Mammary epithelial cell (primary cell): ENCODE measurements at regions not wholly inside any gene's neighbourhood (a gene's known extent, or its start where the extent isn't known, plus 50 kb on each side); places are given as distances from the start of the nearest gene placed in this dataset.

Experiments used
- CTCF ChIP-seq, 2 donors: IDR thresholded peaks in 1 of 2; conservative IDR thresholded peaks in 1 of 2; 2 replicates each; pipeline ENCODE4 v1.5.1; 2011 to 2012; ENCODE audit warnings: inconsistent platforms in 2 of 2, low read length in 2 of 2, mild to moderate bottlenecking in 2 of 2, control low read depth in 1 of 2, low read depth in 1 of 2; ENCODE audit not compliant: insufficient read depth in 1 of 2; ENCODE audit errors: extremely low read depth in 1 of 2
- EZH2 ChIP-seq: IDR thresholded peaks from 2 replicates; pipeline ENCODE4 v1.6.1; 2012; ENCODE audit warnings: low read length, inconsistent platforms, borderline replicate concordance

GRCh38 chr3:81268526-81268925 lies 492.9 kb downstream of the GBE1 start:
- TF ChIP-seq EZH2 (no peak), CTCF (conservative IDR thresholded peaks at IDR 0.05 in 1 of 2, IDR thresholded peaks at IDR 0.05 in 1 of 2; ENCODE audit: extremely low read depth in 1 of 2, insufficient read depth in 1 of 2, low read depth in 1 of 2, low read length in 2 of 2) (no peak)
